Neural crest cell (in vitro differentiated cells): ENCODE measurements at regions not wholly inside any gene's neighbourhood (a gene's known extent, or its start where the extent isn't known, plus 50 kb on each side); places are given as distances from the start of the nearest gene placed in this dataset.

Experiments used
- DNase-seq: peaks from one replicate; pipeline ENCODE4 v3.0.0; 2021; ENCODE audit warnings: low read depth, mixed read lengths, low spot score
- H3K27ac Mint-ChIP-seq: one replicate; pipeline ENCODE4 v1.8.0; 2021; ENCODE audit warnings: mild to moderate bottlenecking, mixed read lengths; ENCODE audit not compliant: unreplicated experiment
- H3K27me3 Mint-ChIP-seq: 2 replicates; pipeline ENCODE4 v1.8.0; 2021; ENCODE audit warnings: low read depth, mild to moderate bottlenecking, mixed read lengths
- H3K36me3 Mint-ChIP-seq: 2 replicates; pipeline ENCODE4 v1.8.0; 2021; ENCODE audit warnings: low read depth, mild to moderate bottlenecking, mixed read lengths
- H3K4me1 Mint-ChIP-seq: 2 replicates; pipeline ENCODE4 v1.8.0; 2021; ENCODE audit warnings: mixed read lengths
- H3K4me3 Mint-ChIP-seq: one replicate; pipeline ENCODE4 v1.8.0; 2021; ENCODE audit warnings: mild to moderate bottlenecking, mixed read lengths
- H3K9me3 Mint-ChIP-seq: 2 replicates; pipeline ENCODE4 v1.8.0; 2021; ENCODE audit warnings: mixed read lengths
- TF ChIP-seq, protein P1 (sequence below): fragments of 200-600 bp; sonication (generic); conservative IDR thresholded peaks from 2 replicates; pipeline ENCODE4 v1.5.0; 2021; ENCODE audit warnings: antibody characterized with exemption, mild to moderate bottlenecking

DNA sequence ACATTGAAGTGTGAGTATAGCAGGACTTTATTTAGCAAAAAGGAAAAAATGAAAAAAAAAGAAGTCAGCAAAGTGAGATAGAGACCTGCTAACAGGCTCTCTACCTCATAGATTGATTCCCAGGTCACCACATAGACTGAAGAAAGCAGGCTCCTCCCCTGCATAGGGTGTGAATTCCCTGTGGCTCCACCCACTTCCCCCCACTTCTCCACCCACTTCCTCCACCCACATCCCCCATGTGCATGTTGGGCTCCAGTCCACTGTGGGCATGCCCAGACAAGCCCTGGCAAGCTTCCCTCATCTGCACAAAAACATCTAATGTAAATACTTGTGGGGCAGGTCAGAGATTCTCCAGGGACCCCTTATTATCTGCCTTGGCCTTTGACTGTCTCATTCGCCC lies 97.8 kb downstream of the TMEM47 start:
- no peak overlapping the region for H3K27ac Mint-ChIP-seq
- DNase-seq = no peak

DNA sequence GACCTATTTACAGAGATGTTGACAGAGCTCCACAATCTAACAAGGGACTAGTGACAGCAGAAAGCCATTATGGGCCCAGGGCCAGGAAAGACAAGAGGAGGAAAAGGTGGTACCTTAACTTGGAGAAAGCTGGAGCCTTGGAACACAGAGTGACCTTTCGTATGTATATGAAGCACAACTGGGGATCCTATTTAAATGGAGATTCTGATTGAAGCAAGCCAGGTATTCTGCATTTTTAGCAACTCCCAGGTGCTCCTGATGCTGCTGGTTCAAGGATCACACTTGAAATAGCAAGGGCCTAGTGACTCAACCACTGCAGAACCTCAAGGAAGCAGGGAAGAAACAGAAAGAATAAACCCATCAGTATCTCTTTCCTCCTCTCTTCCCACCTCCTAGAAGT lies 99.4 kb downstream of the TMEM47 start:
- TF ChIP-seq, protein P1, sequence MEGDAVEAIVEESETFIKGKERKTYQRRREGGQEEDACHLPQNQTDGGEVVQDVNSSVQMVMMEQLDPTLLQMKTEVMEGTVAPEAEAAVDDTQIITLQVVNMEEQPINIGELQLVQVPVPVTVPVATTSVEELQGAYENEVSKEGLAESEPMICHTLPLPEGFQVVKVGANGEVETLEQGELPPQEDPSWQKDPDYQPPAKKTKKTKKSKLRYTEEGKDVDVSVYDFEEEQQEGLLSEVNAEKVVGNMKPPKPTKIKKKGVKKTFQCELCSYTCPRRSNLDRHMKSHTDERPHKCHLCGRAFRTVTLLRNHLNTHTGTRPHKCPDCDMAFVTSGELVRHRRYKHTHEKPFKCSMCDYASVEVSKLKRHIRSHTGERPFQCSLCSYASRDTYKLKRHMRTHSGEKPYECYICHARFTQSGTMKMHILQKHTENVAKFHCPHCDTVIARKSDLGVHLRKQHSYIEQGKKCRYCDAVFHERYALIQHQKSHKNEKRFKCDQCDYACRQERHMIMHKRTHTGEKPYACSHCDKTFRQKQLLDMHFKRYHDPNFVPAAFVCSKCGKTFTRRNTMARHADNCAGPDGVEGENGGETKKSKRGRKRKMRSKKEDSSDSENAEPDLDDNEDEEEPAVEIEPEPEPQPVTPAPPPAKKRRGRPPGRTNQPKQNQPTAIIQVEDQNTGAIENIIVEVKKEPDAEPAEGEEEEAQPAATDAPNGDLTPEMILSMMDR = no peak
- H3K27ac Mint-ChIP-seq = no peak overlapping the region
- DNase-seq = no peak
- no peaks in the 10 kb centered on the region for H3K27me3 Mint-ChIP-seq
- H3K4me1 Mint-ChIP-seq = no peaks in the 10 kb centered on the region
- H3K9me3 Mint-ChIP-seq = no peaks in the 10 kb centered on the region
- H3K4me3 Mint-ChIP-seq = no peak overlapping the region
- H3K36me3 Mint-ChIP-seq = no peaks in the 10 kb centered on the region

More for the DNA sequence above, 97.8 kb downstream of the TMEM47 start:
- Mint-ChIP-seq H3K27me3 (no peaks in the 10 kb centered on the region), H3K4me1 (no peaks in the 10 kb centered on the region), H3K4me3 (no peak overlapping the region), H3K9me3 (no peaks in the 10 kb centered on the region), H3K36me3 (no peaks in the 10 kb centered on the region)
- TF ChIP-seq, protein P1 = no peak

DNA sequence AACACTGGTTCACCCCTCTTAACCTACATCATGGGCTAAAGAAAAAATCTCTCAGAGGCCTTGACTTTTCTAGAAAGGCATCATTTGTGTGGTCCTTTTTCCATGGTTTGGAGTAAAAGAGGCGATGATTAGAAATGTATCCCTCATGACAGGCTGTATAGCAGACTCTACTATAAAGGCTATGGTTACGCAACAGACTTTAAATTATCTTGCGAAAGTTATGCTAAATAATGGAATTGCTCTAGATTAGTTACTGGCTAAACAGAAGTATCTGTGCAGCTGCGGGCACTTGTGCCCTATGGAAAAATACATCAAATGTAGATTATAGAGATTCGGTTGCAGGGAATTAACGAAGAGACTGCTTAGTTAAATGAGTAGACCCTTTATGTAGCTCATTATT lies 101.6 kb downstream of the TMEM47 start:
- no peaks in the 10 kb centered on the region for H3K9me3 Mint-ChIP-seq
- no peaks in the 10 kb centered on the region for H3K4me1 Mint-ChIP-seq
- DNase-seq = no peak
- H3K27me3 Mint-ChIP-seq = no peaks in the 10 kb centered on the region
- TF ChIP-seq, protein P1 = no peak
- no peak overlapping the region for H3K27ac Mint-ChIP-seq
- no peaks in the 10 kb centered on the region for H3K36me3 Mint-ChIP-seq
- H3K4me3 Mint-ChIP-seq = no peak overlapping the region

DNA sequence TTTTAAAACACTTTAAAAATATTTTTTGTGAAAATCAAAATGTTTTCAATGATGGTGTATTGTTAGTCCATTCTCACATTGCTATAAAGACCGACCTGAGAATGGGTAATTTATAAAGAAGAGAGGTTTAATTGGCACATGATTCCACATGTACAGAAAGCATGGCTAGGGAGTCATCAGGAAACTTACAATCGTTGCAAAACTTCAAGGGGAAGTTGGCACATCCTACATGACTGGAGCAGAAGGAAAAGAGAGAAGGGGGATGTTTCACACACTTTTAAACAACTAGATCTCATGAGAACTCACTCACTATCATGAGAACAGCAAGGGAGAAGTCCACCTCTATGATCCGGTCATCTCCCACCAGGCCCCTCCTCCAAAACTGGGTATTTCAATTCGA lies 110.7 kb downstream of the TMEM47 start:
- Mint-ChIP-seq H3K4me3 (no peak overlapping the region), H3K36me3 (no peaks in the 10 kb centered on the region), H3K27ac (no peak overlapping the region), H3K27me3 (no peaks in the 10 kb centered on the region), H3K4me1 (peaks cover 10% of the 10 kb centered on the region), H3K9me3 (peaks cover 2% of the 10 kb centered on the region)
- TF ChIP-seq, protein P1 = no peak
- DNase-seq = no peak

DNA sequence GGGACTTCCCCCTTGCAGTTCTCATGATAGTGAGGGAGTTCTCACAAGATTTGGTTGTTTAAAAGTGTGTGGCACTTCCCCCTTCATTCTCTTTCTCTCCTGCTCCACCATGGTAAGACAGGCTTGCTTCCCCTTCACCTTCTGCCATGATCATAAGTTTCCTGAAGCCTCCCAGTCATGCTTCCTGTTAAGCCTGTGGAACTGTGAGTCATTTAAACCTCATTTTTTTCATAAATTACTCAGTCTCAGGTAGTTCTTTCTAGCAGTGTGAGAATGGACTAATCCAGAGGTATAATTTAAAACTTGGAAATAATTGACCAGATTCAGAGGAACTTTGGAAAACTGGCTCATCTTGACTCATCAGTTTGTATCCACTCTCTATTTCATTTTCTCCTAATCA lies 129.0 kb downstream of the TMEM47 start:
- H3K4me3 Mint-ChIP-seq = no peak overlapping the region
- no peaks in the 10 kb centered on the region for H3K36me3 Mint-ChIP-seq
- peaks cover 3% of the 10 kb centered on the region for H3K9me3 Mint-ChIP-seq
- H3K4me1 Mint-ChIP-seq = no peaks in the 10 kb centered on the region
- TF ChIP-seq, protein P1 = no peak
- H3K27me3 Mint-ChIP-seq = no peaks in the 10 kb centered on the region
- no peak overlapping the region for H3K27ac Mint-ChIP-seq
- DNase-seq = no peak

DNA sequence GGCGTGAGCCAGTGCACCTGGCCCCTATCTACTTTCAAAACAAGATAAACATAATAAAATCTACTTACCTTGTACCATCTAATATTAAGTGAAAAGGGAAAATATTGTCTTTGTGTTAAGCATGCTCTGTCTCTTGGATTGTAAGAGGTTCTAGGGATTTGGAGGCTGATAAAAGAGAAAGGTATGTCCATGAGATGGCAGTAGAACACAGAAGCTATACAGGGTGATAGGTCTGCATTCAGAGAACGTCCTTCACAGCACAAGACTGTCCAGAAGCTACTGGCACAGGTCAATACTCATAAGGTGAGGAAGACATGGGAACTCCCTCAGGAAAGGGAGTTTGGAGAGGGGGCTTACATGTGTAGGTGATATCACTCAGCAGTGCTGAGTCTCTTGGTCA lies 135.5 kb downstream of the TMEM47 start:
- H3K27ac Mint-ChIP-seq = no peak overlapping the region

More for the DNA sequence above, 135.5 kb downstream of the TMEM47 start:
- no peaks in the 10 kb centered on the region for H3K4me1 Mint-ChIP-seq
- no peaks in the 10 kb centered on the region for H3K27me3 Mint-ChIP-seq
- no peaks in the 10 kb centered on the region for H3K36me3 Mint-ChIP-seq
- H3K4me3 Mint-ChIP-seq = no peak overlapping the region
- no peaks in the 10 kb centered on the region for H3K9me3 Mint-ChIP-seq
- TF ChIP-seq, protein P1 = no peak
- DNase-seq = no peak
